IPS-20b (cell line): ENCODE measurements at regions not wholly inside any gene's neighbourhood (a gene's known extent, or its start where the extent isn't known, plus 50 kb on each side); places are given as distances from the start of the nearest gene placed in this dataset.

Experiments used
- H3K27ac ChIP-seq: one replicate; pipeline ENCODE4 v1.5.1; 2013; ENCODE audit warnings: low read length
- H3K27me3 ChIP-seq: 2 replicates; pipeline ENCODE4 v1.6.1; 2013; ENCODE audit warnings: mild to moderate bottlenecking, low read length, inconsistent platforms; ENCODE audit not compliant: insufficient read depth
- H3K36me3 ChIP-seq: 2 replicates; pipeline ENCODE4 v1.6.1; 2013; ENCODE audit warnings: low read depth, mild to moderate bottlenecking, inconsistent platforms, low read length, moderate library complexity; ENCODE audit not compliant: insufficient read depth
- H3K4me1 ChIP-seq: 2 replicates; pipeline ENCODE4 v1.6.1; 2013; ENCODE audit warnings: mild to moderate bottlenecking, control low read depth, inconsistent platforms, low read length, moderate library complexity; ENCODE audit not compliant: insufficient read depth
- H3K4me3 ChIP-seq: 2 replicates; pipeline ENCODE4 v1.5.1; 2013; ENCODE audit warnings: mild to moderate bottlenecking, low read length, inconsistent platforms
- H3K9ac ChIP-seq: 2 replicates; pipeline ENCODE4 v1.6.1; 2013; ENCODE audit warnings: low read depth, mild to moderate bottlenecking, inconsistent platforms, low read length, moderate library complexity
- H3K9me3 ChIP-seq: 2 replicates; pipeline ENCODE4 v1.6.1; 2013; ENCODE audit warnings: mild to moderate bottlenecking, low read depth, low read length, inconsistent platforms; ENCODE audit not compliant: insufficient read depth

- Histone ChIP-seq H3K36me3 (no peaks in the 10 kb centered on the region), H3K9me3 (no peaks in the 10 kb centered on the region; the same call in none of the 2 replicates), H3K4me1 (peaks cover 11% of the 10 kb centered on the region; the same call in 1 of the 2 replicates), H3K27me3 (no peaks in the 10 kb centered on the region), H3K4me3 (no peak overlapping the region), H3K9ac (no peak overlapping the region), H3K27ac (no peak overlapping the region)
These were observed 216.5 kb downstream of the TMEM114 start for GRCh38 chr16:8373676-8374431.

- H3K9me3 ChIP-seq, result no peaks in the 10 kb centered on the region; the same call in none of the 2 replicates
- H3K27ac ChIP-seq, result no peak overlapping the region
- no peak overlapping the region for H3K4me3 ChIP-seq
- H3K9ac ChIP-seq, result no peak overlapping the region
- H3K4me1 ChIP-seq, result peaks cover 11% of the 10 kb centered on the region; the same call in 1 of the 2 replicates
- no peaks in the 10 kb centered on the region for H3K27me3 ChIP-seq
- H3K36me3 ChIP-seq, result no peaks in the 10 kb centered on the region
These were observed 218.2 kb downstream of the TMEM114 start for GRCh38 chr16:8372141-8372540.

- no peak overlapping the region for H3K27ac ChIP-seq
- H3K9ac ChIP-seq, result no peak overlapping the region
These were observed 219.7 kb downstream of the TMEM114 start for GRCh38 chr16:8370374-8371270.

DNA sequence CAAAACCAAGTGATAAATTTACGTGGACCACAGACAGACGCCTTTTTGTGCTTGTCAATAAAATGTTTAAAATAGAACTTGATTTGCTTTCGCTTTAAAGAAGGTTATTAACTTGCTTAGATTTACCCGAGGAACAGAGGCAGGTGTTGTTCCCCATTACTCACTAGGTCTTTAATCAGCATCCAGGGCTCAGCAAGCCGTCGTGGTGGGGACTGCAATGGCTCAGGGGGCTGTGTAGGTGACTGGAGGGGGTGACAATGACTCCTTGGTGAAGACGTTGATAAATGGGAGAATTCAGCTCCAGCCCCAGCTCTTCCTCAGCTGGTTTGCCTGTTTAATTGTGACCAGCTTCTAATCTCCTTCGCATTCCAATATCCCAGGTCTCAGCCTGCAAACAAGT, 231.4 kb downstream of the TMEM114 start:
- H3K4me1 ChIP-seq, result no peaks in the 10 kb centered on the region
- H3K4me3 ChIP-seq, result no peak overlapping the region
- H3K9me3 ChIP-seq, result no peaks in the 10 kb centered on the region
- H3K27ac ChIP-seq, result no peak overlapping the region
- no peaks in the 10 kb centered on the region for H3K27me3 ChIP-seq
- no peak overlapping the region for H3K9ac ChIP-seq
- no peaks in the 10 kb centered on the region for H3K36me3 ChIP-seq

More at GRCh38 chr16:8370374-8371270, 219.7 kb downstream of the TMEM114 start:
- no peak overlapping the region for H3K4me3 ChIP-seq
- H3K36me3 ChIP-seq, result no peaks in the 10 kb centered on the region
- H3K27me3 ChIP-seq, result no peaks in the 10 kb centered on the region
- no peaks in the 10 kb centered on the region; the same call in 1 of the 2 replicates for H3K9me3 ChIP-seq
- H3K4me1 ChIP-seq, result peaks cover 11% of the 10 kb centered on the region; the same call in 1 of the 2 replicates

DNA sequence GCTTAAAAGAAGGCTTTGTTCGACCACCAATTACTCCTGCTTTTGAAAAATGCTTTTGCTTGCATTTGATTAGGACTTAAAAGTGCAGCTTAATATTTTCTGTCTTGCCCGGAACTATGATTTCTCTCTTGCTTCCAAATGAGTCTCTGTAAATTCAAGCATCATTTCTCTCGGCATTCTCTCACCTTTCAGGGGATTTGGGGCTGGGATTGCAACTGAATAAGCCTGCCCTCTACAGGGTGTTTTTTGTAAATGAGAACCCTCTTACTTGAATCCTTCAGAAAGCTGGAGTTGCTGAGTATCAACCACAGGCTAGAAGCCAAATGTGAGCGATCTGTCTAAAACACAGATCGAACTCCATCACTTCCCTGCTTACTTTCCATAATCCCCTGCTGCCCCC, 234.6 kb downstream of the TMEM114 start:
- Histone ChIP-seq H3K27ac (no peak overlapping the region), H3K4me1 (no peaks in the 10 kb centered on the region), H3K9ac (no peak overlapping the region), H3K36me3 (no peaks in the 10 kb centered on the region), H3K9me3 (no peaks in the 10 kb centered on the region), H3K27me3 (no peaks in the 10 kb centered on the region), H3K4me3 (no peak overlapping the region)

- Histone ChIP-seq H3K27me3 (no peaks in the 10 kb centered on the region), H3K9me3 (no peaks in the 10 kb centered on the region), H3K9ac (no peak overlapping the region), H3K4me1 (no peaks in the 10 kb centered on the region), H3K36me3 (no peaks in the 10 kb centered on the region), H3K27ac (no peak overlapping the region), H3K4me3 (no peak overlapping the region)
These were observed 244.0 kb downstream of the TMEM114 start for GRCh38 chr16:8346294-8346693.

DNA sequence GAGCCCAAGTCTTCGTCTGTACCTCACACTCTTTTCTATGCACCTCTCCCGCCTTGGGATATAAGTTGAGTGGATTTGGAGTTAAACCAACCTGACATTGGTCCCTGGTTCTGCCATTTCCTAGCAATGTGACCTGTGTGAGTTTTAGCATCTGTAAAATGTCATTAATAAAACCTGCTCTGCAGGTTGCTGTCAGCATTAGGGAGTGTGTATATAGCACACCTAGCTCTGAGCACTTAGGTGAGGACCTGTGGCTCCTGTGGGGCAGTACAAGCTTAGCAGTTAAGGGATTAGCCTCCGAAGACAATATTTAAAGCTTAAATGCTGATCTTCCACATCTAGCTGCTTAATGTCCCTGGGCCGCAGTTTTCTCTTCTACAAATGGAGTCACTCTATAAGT, 248.0 kb downstream of the TMEM114 start:
- H3K4me3 ChIP-seq, result no peak overlapping the region
- H3K9me3 ChIP-seq, result no peaks in the 10 kb centered on the region
- no peaks in the 10 kb centered on the region for H3K36me3 ChIP-seq
- no peak overlapping the region for H3K9ac ChIP-seq
- no peaks in the 10 kb centered on the region for H3K27me3 ChIP-seq
- no peak overlapping the region for H3K27ac ChIP-seq
- no peaks in the 10 kb centered on the region for H3K4me1 ChIP-seq

DNA sequence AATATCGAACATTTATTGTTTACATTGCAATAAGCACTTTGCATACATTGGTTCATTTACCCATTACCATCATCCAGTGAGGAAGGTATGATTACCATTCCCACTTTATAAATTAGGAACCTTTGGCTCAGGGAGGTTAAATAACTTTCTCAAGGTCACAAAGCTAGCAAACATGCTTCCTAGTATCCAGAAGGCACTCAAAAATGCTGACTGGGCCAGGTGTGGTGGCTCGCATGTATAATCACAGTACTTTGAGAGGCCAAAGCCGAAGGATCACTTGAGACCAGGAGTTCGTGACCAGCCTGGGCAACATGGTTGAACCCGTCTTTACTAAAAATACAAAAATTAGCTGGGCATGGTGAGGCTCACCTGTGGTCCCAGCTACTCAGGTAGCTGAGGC, 259.6 kb downstream of the TMEM114 start:
- H3K4me3 ChIP-seq, result no peak overlapping the region
- no peaks in the 10 kb centered on the region for H3K4me1 ChIP-seq
- H3K9ac ChIP-seq, result no peak overlapping the region
- no peaks in the 10 kb centered on the region for H3K36me3 ChIP-seq
- no peak overlapping the region for H3K27ac ChIP-seq
- H3K9me3 ChIP-seq, result no peaks in the 10 kb centered on the region
- no peaks in the 10 kb centered on the region for H3K27me3 ChIP-seq

DNA sequence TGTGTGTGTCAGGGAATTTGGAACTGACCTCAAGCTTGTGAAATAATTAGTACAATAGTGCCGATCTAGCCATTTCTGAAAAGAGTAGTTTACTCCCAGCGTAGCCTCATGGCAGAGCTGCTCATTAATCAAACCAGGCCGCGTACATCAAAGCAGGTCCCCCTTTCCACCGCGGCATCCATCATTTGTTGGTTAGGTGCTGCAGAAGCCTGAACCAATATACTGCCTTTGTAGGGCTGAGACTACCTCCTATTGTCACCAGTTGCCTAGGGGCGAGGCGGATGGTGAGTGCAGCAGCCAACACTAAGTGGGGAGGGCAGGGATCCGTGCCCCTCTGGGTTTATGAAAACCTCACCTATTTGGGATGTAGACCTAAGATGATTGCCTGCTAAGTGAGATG, 264.1 kb downstream of the TMEM114 start:
- Histone ChIP-seq H3K9me3 (no peaks in the 10 kb centered on the region), H3K9ac (no peak overlapping the region)

GRCh38 chr16:8323153-8323552, 267.2 kb downstream of the TMEM114 start:
- Histone ChIP-seq H3K9me3 (no peaks in the 10 kb centered on the region), H3K27me3 (no peaks in the 10 kb centered on the region), H3K4me3 (no peak overlapping the region), H3K4me1 (no peaks in the 10 kb centered on the region), H3K36me3 (no peaks in the 10 kb centered on the region), H3K9ac (no peak overlapping the region), H3K27ac (no peak overlapping the region)

More for the DNA sequence above, 264.1 kb downstream of the TMEM114 start:
- H3K27me3 ChIP-seq, result no peaks in the 10 kb centered on the region
- H3K4me3 ChIP-seq, result no peak overlapping the region
- H3K36me3 ChIP-seq, result no peaks in the 10 kb centered on the region
- H3K27ac ChIP-seq, result no peak overlapping the region
- no peaks in the 10 kb centered on the region for H3K4me1 ChIP-seq

GRCh38 chr16:8320131-8320530, 270.2 kb downstream of the TMEM114 start:
- Histone ChIP-seq H3K27me3 (no peaks in the 10 kb centered on the region), H3K36me3 (no peaks in the 10 kb centered on the region), H3K9me3 (no peaks in the 10 kb centered on the region), H3K27ac (no peak overlapping the region), H3K4me1 (no peaks in the 10 kb centered on the region), H3K4me3 (no peak overlapping the region), H3K9ac (no peak overlapping the region)

GRCh38 chr16:8310816-8311215, 279.5 kb downstream of the TMEM114 start:
- Histone ChIP-seq H3K4me1 (no peaks in the 10 kb centered on the region), H3K36me3 (no peaks in the 10 kb centered on the region), H3K4me3 (no peak overlapping the region), H3K9me3 (no peaks in the 10 kb centered on the region), H3K27ac (no peak overlapping the region), H3K27me3 (no peaks in the 10 kb centered on the region), H3K9ac (no peak overlapping the region)
